ENCODE measurements at regions not wholly inside any gene's neighbourhood (a gene's known extent, or its start where the extent isn't known, plus 50 kb on each side); places are given as distances from the start of the nearest gene placed in this dataset.

DNA sequence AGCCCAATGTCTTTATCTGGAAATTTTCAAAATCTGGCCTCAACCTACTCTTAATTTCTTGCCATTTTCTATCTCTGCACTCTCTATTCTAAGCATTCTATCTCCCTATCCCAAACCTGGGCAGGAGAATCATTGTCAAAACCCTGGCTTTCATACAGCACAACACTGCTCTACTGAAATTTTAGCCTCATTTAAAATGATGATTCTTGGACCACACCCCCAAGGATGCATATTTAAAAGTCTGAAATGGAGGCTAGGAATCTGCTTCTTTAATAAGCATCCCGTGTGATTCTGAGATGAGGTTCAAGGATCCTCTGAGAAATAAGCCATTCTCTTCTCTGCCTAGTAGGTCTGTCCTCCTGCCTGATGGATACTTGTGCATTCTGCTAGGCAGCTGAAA is 50.8 kb upstream of the EGR2 start:
- no peak for DNase-seq

- DNase-seq, result no peak
Measured at GRCh38 chr10:62866451-62866850, 50.3 kb upstream of the EGR2 start.
